BLaER1 (cell line): ENCODE measurements at regions not wholly inside any gene's neighbourhood (a gene's known extent, or its start where the extent isn't known, plus 50 kb on each side); places are given as distances from the start of the nearest gene placed in this dataset.

Source experiments
- H3K27ac ChIP-seq: shearing (Covaris generic); formaldehyde crosslinking; 2 replicates; pipeline ENCODE4 v1.8.1; 2022
- H3K27me3 ChIP-seq: shearing (Covaris generic); formaldehyde crosslinking; 2 replicates; pipeline ENCODE4 v1.8.1; 2022
- H3K36me3 ChIP-seq: shearing (Covaris generic); formaldehyde crosslinking; 2 replicates; pipeline ENCODE4 v1.8.1; 2022
- H3K4me1 ChIP-seq: shearing (Covaris generic); formaldehyde crosslinking; 2 replicates; pipeline ENCODE4 v1.8.1; 2022
- H3K4me2 ChIP-seq: shearing (Covaris generic); formaldehyde crosslinking; 2 replicates; pipeline ENCODE4 v1.8.1; 2022
- H3K4me3 ChIP-seq: shearing (Covaris generic); formaldehyde crosslinking; 2 replicates; pipeline ENCODE4 v1.8.1; 2022
- H3K9ac ChIP-seq: shearing (Covaris generic); formaldehyde crosslinking; 2 replicates; pipeline ENCODE4 v1.8.1; 2022
- H3K9me3 ChIP-seq: shearing (Covaris generic); formaldehyde crosslinking; 2 replicates; pipeline ENCODE4 v1.8.1; 2022
- H4K20me1 ChIP-seq: shearing (Covaris generic); formaldehyde crosslinking; 2 replicates; pipeline ENCODE4 v1.8.1; 2022
- Cebpa-rat ChIP-seq: shearing (Covaris generic); IDR thresholded peaks from 2 replicates; pipeline ENCODE4 v1.8.1; 2022

- H3K4me3 ChIP-seq = no peak overlapping the region
- H3K9ac ChIP-seq = no peak overlapping the region
- no peak overlapping the region for H3K27ac ChIP-seq
- H4K20me1 ChIP-seq = no peaks in the 10 kb centered on the region
- H3K4me1 ChIP-seq = peaks cover 12% of the 10 kb centered on the region
- no peak overlapping the region for H3K4me2 ChIP-seq
- no peaks in the 10 kb centered on the region for H3K9me3 ChIP-seq
- TF ChIP-seq Cebpa-rat = no peak
- no peaks in the 10 kb centered on the region for H3K27me3 ChIP-seq
- no peaks in the 10 kb centered on the region for H3K36me3 ChIP-seq
These were observed 213.1 kb upstream of the ADAMTS9 start for GRCh38 chr3:64900617-64901521.

GRCh38 chr3:64900156-64900555 lies 212.4 kb upstream of the ADAMTS9 start:
- H3K27ac ChIP-seq = no peak overlapping the region
- no peak for TF ChIP-seq Cebpa-rat
- H3K27me3 ChIP-seq = no peaks in the 10 kb centered on the region
- no peak overlapping the region for H3K9ac ChIP-seq
- peaks cover 12% of the 10 kb centered on the region for H3K4me1 ChIP-seq
- H3K9me3 ChIP-seq = no peaks in the 10 kb centered on the region
- no peaks in the 10 kb centered on the region for H3K36me3 ChIP-seq
- no peaks in the 10 kb centered on the region for H4K20me1 ChIP-seq
- no peak overlapping the region for H3K4me2 ChIP-seq
- H3K4me3 ChIP-seq = no peak overlapping the region

GRCh38 chr3:64898941-64899340 lies 211.1 kb upstream of the ADAMTS9 start:
- H3K27me3 ChIP-seq = no peaks in the 10 kb centered on the region
- no peaks in the 10 kb centered on the region for H4K20me1 ChIP-seq
- H3K9ac ChIP-seq = no peak overlapping the region
- H3K4me1 ChIP-seq = peaks cover 12% of the 10 kb centered on the region
- H3K4me2 ChIP-seq = peak overlapping the region; percentile 65
- no peak overlapping the region for H3K4me3 ChIP-seq
- H3K27ac ChIP-seq = no peak overlapping the region
- TF ChIP-seq Cebpa-rat = no peak
- H3K9me3 ChIP-seq = no peaks in the 10 kb centered on the region
- H3K36me3 ChIP-seq = no peaks in the 10 kb centered on the region

- H3K27me3 ChIP-seq = no peaks in the 10 kb centered on the region
- H3K9ac ChIP-seq = no peak overlapping the region
- no peak overlapping the region for H3K27ac ChIP-seq
- no peaks in the 10 kb centered on the region for H3K36me3 ChIP-seq
- H3K4me3 ChIP-seq = no peak overlapping the region
- TF ChIP-seq Cebpa-rat = no peak
- no peaks in the 10 kb centered on the region for H4K20me1 ChIP-seq
- H3K4me1 ChIP-seq = peaks cover 12% of the 10 kb centered on the region
- H3K9me3 ChIP-seq = peaks cover 6% of the 10 kb centered on the region
- H3K4me2 ChIP-seq = no peak overlapping the region
These were observed 208.4 kb upstream of the ADAMTS9 start for GRCh38 chr3:64895991-64896895.

GRCh38 chr3:64895106-64895990 lies 207.5 kb upstream of the ADAMTS9 start:
- no peak for TF ChIP-seq Cebpa-rat
- H3K9ac ChIP-seq = no peak overlapping the region
- no peak overlapping the region for H3K4me2 ChIP-seq
- no peaks in the 10 kb centered on the region for H3K36me3 ChIP-seq
- H3K27ac ChIP-seq = no peak overlapping the region
- no peaks in the 10 kb centered on the region for H4K20me1 ChIP-seq
- H3K27me3 ChIP-seq = no peaks in the 10 kb centered on the region
- peaks cover 15% of the 10 kb centered on the region for H3K4me1 ChIP-seq
- no peak overlapping the region for H3K4me3 ChIP-seq
- H3K9me3 ChIP-seq = peaks cover 6% of the 10 kb centered on the region

- peaks cover 6% of the 10 kb centered on the region for H3K9me3 ChIP-seq
- H3K4me2 ChIP-seq = no peak overlapping the region
- H3K36me3 ChIP-seq = no peaks in the 10 kb centered on the region
- no peaks in the 10 kb centered on the region for H4K20me1 ChIP-seq
- no peak overlapping the region for H3K9ac ChIP-seq
- no peak overlapping the region for H3K4me3 ChIP-seq
- no peaks in the 10 kb centered on the region for H3K27me3 ChIP-seq
- H3K27ac ChIP-seq = no peak overlapping the region
- TF ChIP-seq Cebpa-rat = no peak
- H3K4me1 ChIP-seq = peaks cover 26% of the 10 kb centered on the region
These were observed 206.2 kb upstream of the ADAMTS9 start for GRCh38 chr3:64894006-64894405.

GRCh38 chr3:64892671-64893309 lies 205.0 kb upstream of the ADAMTS9 start:
- H3K27ac ChIP-seq = no peak overlapping the region
- no peak overlapping the region for H3K4me2 ChIP-seq
- H3K9ac ChIP-seq = no peak overlapping the region
- H3K9me3 ChIP-seq = peaks cover 6% of the 10 kb centered on the region
- H4K20me1 ChIP-seq = no peaks in the 10 kb centered on the region
- no peak for TF ChIP-seq Cebpa-rat
- H3K27me3 ChIP-seq = no peaks in the 10 kb centered on the region
- H3K4me3 ChIP-seq = no peak overlapping the region
- H3K36me3 ChIP-seq = no peaks in the 10 kb centered on the region
- peaks cover 15% of the 10 kb centered on the region for H3K4me1 ChIP-seq

- TF ChIP-seq Cebpa-rat = no peak
- Histone ChIP-seq H3K9me3 (peaks cover 6% of the 10 kb centered on the region), H3K27ac (no peak overlapping the region), H3K27me3 (no peaks in the 10 kb centered on the region), H4K20me1 (no peaks in the 10 kb centered on the region), H3K4me1 (peaks cover 14% of the 10 kb centered on the region), H3K4me3 (no peak overlapping the region), H3K4me2 (no peak overlapping the region), H3K36me3 (no peaks in the 10 kb centered on the region), H3K9ac (no peak overlapping the region)
These were observed 203.2 kb upstream of the ADAMTS9 start for GRCh38 chr3:64891021-64891420.

- no peak for TF ChIP-seq Cebpa-rat
- H3K27ac ChIP-seq = no peak overlapping the region
- H3K36me3 ChIP-seq = no peaks in the 10 kb centered on the region
- no peaks in the 10 kb centered on the region for H3K27me3 ChIP-seq
- H3K4me1 ChIP-seq = peaks cover 14% of the 10 kb centered on the region
- no peak overlapping the region for H3K9ac ChIP-seq
- no peaks in the 10 kb centered on the region for H4K20me1 ChIP-seq
- no peak overlapping the region for H3K4me3 ChIP-seq
- H3K9me3 ChIP-seq = peaks cover 9% of the 10 kb centered on the region
- peak overlapping the region; percentile 52 for H3K4me2 ChIP-seq
These were observed 202.7 kb upstream of the ADAMTS9 start for GRCh38 chr3:64890466-64890865.
